WTC11 (cell line): ENCODE measurements at regions not wholly inside any gene's neighbourhood (a gene's known extent, or its start where the extent isn't known, plus 50 kb on each side); places are given as distances from the start of the nearest gene placed in this dataset.

ENCODE experiments used
- ATAC-seq: fragments of 200-7000 bp; cut with Tn5 transposase; 2 replicates; pipeline ENCODE4 v1.10.0; 2021; ENCODE audit warnings: mild to moderate bottlenecking, moderate library complexity
- CTCF ChIA-PET: fragments of 300-600 bp; sonication (Branson Sonifier 250); formaldehyde crosslinking; loops from one replicate; lab custom pipeline; 2021; ENCODE audit warnings: antibody characterized with exemption; lab: Charles Lee
- POLR2A ChIA-PET: fragments of 350-600 bp; sonication (Branson Sonifier 250); formaldehyde crosslinking; loops from one replicate; lab custom pipeline; 2021; ENCODE audit warnings: antibody characterized with exemption; lab: Charles Lee
- DNase-seq: peaks from one replicate; pipeline ENCODE4 v3.0.0; 2021; ENCODE audit warnings: low spot score
- H3K27ac Mint-ChIP-seq: 2 replicates; pipeline ENCODE4 v1.8.0; 2021; ENCODE audit warnings: mixed read lengths
- H3K27me3 Mint-ChIP-seq: 2 replicates; pipeline ENCODE4 v1.8.0; 2021; ENCODE audit warnings: low read depth, mild to moderate bottlenecking, moderate library complexity, mixed read lengths
- H3K36me3 Mint-ChIP-seq: 2 replicates; pipeline ENCODE4 v1.8.0; 2021; ENCODE audit warnings: mixed read lengths
- H3K4me1 Mint-ChIP-seq: 2 replicates; pipeline ENCODE4 v1.8.0; 2022; ENCODE audit warnings: mixed read lengths
- H3K4me3 Mint-ChIP-seq: 2 replicates; pipeline ENCODE4 v1.8.0; 2021; ENCODE audit warnings: mild to moderate bottlenecking, moderate library complexity, mixed read lengths
- H3K9me3 Mint-ChIP-seq: 2 replicates; pipeline ENCODE4 v1.8.0; 2021; ENCODE audit warnings: mixed read lengths
- ETV6 ChIP-seq: sonication (generic); formaldehyde crosslinking; IDR thresholded peaks from 2 replicates; pipeline ENCODE4 v1.8.1; 2022; ENCODE audit warnings: mild to moderate bottlenecking, missing genetic modification reagents
- MXD4 ChIP-seq: fragments of 250-450 bp; sonication (Bioruptor Pico); IDR thresholded peaks from 2 replicates; pipeline ENCODE4 v1.8.0; 2021; ENCODE audit warnings: mild to moderate bottlenecking, moderate library complexity, borderline replicate concordance
- MYBL2 ChIP-seq: sonication (generic); formaldehyde crosslinking; IDR thresholded peaks from 2 replicates; pipeline ENCODE4 v1.8.1; 2023; ENCODE audit warnings: mild to moderate bottlenecking, moderate library complexity, missing genetic modification reagents
- NR2C2 ChIP-seq: sonication (generic); formaldehyde crosslinking; IDR thresholded peaks from 2 replicates; pipeline ENCODE4 v1.8.0; 2022; ENCODE audit warnings: mild to moderate bottlenecking, missing genetic modification reagents
- PRRX2 ChIP-seq: fragments of 250-450 bp; sonication (Bioruptor Pico); IDR thresholded peaks from 2 replicates; pipeline ENCODE4 v1.8.0; 2021; ENCODE audit warnings: mild to moderate bottlenecking
- SMAD4 ChIP-seq: sonication (generic); formaldehyde crosslinking; IDR thresholded peaks from 2 replicates; pipeline ENCODE4 v1.8.0; 2022; ENCODE audit warnings: mild to moderate bottlenecking, missing genetic modification reagents
- TP53 ChIP-seq: sonication (generic); formaldehyde crosslinking; IDR thresholded peaks from 2 replicates; pipeline ENCODE4 v1.8.1; 2023; ENCODE audit warnings: mild to moderate bottlenecking, missing genetic modification reagents
- TF ChIP-seq, protein P1 (sequence below): fragments of 250-450 bp; sonication (Bioruptor Pico); IDR thresholded peaks from 2 replicates; pipeline ENCODE4 v1.8.0; 2021; ENCODE audit warnings: mild to moderate bottlenecking
- TF ChIP-seq, protein P2 (sequence below): sonication (generic); formaldehyde crosslinking; IDR thresholded peaks from 2 replicates; pipeline ENCODE4 v1.8.1; 2023; ENCODE audit warnings: mild to moderate bottlenecking, moderate library complexity, missing genetic modification reagents
- TF ChIP-seq, protein P3 (sequence below): fragments of 200-600 bp; IDR thresholded peaks from 2 replicates; pipeline ENCODE4 v1.8.0; 2022; ENCODE audit warnings: antibody characterized with exemption
- TF ChIP-seq, protein P4 (sequence below): sonication (generic); formaldehyde crosslinking; IDR thresholded peaks from 2 replicates; pipeline ENCODE4 v1.8.0; 2022; ENCODE audit warnings: missing genetic modification reagents
- TF ChIP-seq, protein P5 (sequence below): sonication (generic); formaldehyde crosslinking; IDR thresholded peaks from 2 replicates; pipeline ENCODE4 v1.8.1; 2023; ENCODE audit warnings: mild to moderate bottlenecking, missing genetic modification reagents
- TF ChIP-seq, protein P6 (sequence below): sonication (generic); formaldehyde crosslinking; IDR thresholded peaks from 2 replicates; pipeline ENCODE4 v1.8.0; 2022; ENCODE audit warnings: mild to moderate bottlenecking, missing genetic modification reagents
- TF ChIP-seq, protein P7 (sequence below): fragments of 250-450 bp; sonication (Bioruptor Pico); IDR thresholded peaks from 2 replicates; pipeline ENCODE4 v1.9.0; 2021; ENCODE audit warnings: mild to moderate bottlenecking
- TF ChIP-seq, protein P8 (sequence below): sonication (generic); formaldehyde crosslinking; IDR thresholded peaks from 2 replicates; pipeline ENCODE4 v1.8.0; 2023; ENCODE audit warnings: missing genetic modification reagents

DNA sequence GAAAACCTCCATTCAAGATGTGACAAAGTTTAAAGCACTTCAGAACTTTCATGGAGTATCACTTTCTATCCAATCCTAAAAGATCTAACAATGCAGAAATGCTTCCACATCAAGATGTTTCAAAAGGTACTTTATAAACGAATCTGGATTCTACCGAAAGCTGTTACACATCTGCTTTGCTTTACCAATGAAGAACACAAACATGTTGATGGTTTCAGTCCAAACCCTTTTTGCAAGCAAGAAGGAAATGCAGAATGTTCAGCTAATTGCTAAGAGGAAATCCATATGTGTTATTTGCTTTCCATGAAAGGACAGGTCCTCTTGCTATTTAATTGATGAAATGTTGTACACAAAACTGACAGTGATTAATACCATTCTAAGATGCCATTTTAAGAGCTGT is 419.6 kb downstream of the EFNA5 start:
- no peak for ATAC-seq
- H3K9me3 Mint-ChIP-seq: no peaks in the 10 kb centered on the region
- H3K27me3 Mint-ChIP-seq: no peaks in the 10 kb centered on the region
- H3K36me3 Mint-ChIP-seq: no peaks in the 10 kb centered on the region
- no peak overlapping the region for H3K4me3 Mint-ChIP-seq
- no peak for DNase-seq
- ChIA-PET CTCF (interaction anchor here (0.9 kb wide), 1 partner anchor 321 kb away, joined by 3 read pairs; no protein-coding TSS in a partner anchor), POLR2A (no interaction called here)
- no peak overlapping the region; the same call in 1 of the 2 replicates for H3K27ac Mint-ChIP-seq
- TF ChIP-seq, protein P1, sequence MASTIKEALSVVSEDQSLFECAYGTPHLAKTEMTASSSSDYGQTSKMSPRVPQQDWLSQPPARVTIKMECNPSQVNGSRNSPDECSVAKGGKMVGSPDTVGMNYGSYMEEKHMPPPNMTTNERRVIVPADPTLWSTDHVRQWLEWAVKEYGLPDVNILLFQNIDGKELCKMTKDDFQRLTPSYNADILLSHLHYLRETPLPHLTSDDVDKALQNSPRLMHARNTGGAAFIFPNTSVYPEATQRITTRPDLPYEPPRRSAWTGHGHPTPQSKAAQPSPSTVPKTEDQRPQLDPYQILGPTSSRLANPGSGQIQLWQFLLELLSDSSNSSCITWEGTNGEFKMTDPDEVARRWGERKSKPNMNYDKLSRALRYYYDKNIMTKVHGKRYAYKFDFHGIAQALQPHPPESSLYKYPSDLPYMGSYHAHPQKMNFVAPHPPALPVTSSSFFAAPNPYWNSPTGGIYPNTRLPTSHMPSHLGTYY: no peak
- TF ChIP-seq, protein P2, sequence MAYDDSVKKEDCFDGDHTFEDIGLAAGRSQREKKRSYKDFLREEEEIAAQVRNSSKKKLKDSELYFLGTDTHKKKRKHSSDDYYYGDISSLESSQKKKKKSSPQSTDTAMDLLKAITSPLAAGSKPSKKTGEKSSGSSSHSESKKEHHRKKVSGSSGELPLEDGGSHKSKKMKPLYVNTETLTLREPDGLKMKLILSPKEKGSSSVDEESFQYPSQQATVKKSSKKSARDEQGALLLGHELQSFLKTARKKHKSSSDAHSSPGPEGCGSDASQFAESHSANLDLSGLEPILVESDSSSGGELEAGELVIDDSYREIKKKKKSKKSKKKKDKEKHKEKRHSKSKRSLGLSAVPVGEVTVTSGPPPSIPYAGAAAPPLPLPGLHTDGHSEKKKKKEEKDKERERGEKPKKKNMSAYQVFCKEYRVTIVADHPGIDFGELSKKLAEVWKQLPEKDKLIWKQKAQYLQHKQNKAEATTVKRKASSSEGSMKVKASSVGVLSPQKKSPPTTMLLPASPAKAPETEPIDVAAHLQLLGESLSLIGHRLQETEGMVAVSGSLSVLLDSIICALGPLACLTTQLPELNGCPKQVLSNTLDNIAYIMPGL (CRISPR knock-in tag): no peak
- H3K4me1 Mint-ChIP-seq: peaks cover 6% of the 10 kb centered on the region

DNA sequence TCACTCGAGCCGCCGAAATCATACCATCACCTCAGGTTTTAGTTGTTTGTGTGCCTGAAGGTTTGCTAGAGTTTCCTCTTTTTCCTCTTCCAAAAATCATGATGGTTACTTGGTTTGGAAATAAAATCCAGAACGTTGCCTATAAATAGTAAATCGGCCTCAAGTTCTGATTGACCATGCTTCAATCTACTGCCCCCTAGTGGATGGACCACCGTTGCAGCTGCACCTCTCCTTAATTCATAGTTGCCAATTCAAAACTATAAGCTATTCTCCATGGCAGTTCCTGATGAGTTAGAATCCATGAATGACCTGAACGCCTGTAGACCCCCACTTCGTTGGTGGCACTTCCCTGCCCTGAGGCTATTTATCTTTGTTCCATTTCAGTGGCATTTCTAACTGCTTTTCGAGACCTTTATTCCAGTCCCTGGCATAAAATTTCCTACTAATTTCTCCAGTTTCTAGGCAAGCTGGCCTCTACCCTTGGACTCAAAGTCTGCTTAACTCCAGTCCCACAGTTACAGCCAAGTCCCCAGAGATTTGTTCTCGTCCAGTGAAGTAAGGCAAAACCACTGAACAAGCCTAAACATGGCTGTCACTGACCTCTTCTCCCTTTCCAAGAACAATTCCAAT is 422.6 kb downstream of the EFNA5 start:
- Mint-ChIP-seq H3K27ac (no peak overlapping the region), H3K36me3 (no peaks in the 10 kb centered on the region), H3K4me1 (peaks cover 6% of the 10 kb centered on the region), H3K27me3 (no peaks in the 10 kb centered on the region), H3K9me3 (no peaks in the 10 kb centered on the region), H3K4me3 (no peak overlapping the region)
- peak; percentile 79 for DNase-seq
- peak; percentile 65 for ATAC-seq
- TF ChIP-seq, protein P3, sequence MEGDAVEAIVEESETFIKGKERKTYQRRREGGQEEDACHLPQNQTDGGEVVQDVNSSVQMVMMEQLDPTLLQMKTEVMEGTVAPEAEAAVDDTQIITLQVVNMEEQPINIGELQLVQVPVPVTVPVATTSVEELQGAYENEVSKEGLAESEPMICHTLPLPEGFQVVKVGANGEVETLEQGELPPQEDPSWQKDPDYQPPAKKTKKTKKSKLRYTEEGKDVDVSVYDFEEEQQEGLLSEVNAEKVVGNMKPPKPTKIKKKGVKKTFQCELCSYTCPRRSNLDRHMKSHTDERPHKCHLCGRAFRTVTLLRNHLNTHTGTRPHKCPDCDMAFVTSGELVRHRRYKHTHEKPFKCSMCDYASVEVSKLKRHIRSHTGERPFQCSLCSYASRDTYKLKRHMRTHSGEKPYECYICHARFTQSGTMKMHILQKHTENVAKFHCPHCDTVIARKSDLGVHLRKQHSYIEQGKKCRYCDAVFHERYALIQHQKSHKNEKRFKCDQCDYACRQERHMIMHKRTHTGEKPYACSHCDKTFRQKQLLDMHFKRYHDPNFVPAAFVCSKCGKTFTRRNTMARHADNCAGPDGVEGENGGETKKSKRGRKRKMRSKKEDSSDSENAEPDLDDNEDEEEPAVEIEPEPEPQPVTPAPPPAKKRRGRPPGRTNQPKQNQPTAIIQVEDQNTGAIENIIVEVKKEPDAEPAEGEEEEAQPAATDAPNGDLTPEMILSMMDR: peak; percentile 80
- no peak for TF ChIP-seq MXD4
- POLR2A ChIA-PET: no interaction called here
- CTCF ChIA-PET: interaction anchor here (0.5 to 2.2 kb wide), 41 partner anchors 10 to 952 kb away, joined by 3 to 13 read pairs (median 3); no protein-coding TSS in a partner anchor

DNA sequence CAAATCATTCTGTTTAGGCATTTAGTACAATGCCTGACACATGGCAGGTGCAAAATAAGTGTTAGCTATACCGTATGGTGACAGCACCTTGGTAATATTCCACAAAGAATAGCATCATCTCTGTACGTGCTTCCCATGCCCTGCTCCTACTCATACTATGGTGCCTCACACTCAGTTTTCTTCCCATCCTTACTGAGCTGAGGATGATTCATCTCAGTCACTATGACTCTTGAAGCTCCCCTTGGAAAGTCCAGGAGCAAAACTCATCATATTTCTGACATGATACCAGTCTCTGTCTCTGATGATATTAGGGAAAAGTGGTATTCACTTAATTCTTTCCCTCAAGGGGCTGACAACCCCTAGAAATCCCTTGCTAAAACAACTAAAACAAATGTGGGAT is 423.3 kb downstream of the EFNA5 start:
- Mint-ChIP-seq H3K36me3 (no peaks in the 10 kb centered on the region), H3K4me3 (no peak overlapping the region), H3K9me3 (no peaks in the 10 kb centered on the region), H3K27ac (no peak overlapping the region), H3K4me1 (peaks cover 9% of the 10 kb centered on the region), H3K27me3 (no peaks in the 10 kb centered on the region)
- ATAC-seq (no peak), DNase-seq (no peak)
- ChIA-PET CTCF (interaction anchor here (0.7 to 2.2 kb wide), 27 partner anchors 9 to 953 kb away, joined by 3 to 13 read pairs (median 4); no protein-coding TSS in a partner anchor), POLR2A (no interaction called here)
- TF ChIP-seq, protein P4, sequence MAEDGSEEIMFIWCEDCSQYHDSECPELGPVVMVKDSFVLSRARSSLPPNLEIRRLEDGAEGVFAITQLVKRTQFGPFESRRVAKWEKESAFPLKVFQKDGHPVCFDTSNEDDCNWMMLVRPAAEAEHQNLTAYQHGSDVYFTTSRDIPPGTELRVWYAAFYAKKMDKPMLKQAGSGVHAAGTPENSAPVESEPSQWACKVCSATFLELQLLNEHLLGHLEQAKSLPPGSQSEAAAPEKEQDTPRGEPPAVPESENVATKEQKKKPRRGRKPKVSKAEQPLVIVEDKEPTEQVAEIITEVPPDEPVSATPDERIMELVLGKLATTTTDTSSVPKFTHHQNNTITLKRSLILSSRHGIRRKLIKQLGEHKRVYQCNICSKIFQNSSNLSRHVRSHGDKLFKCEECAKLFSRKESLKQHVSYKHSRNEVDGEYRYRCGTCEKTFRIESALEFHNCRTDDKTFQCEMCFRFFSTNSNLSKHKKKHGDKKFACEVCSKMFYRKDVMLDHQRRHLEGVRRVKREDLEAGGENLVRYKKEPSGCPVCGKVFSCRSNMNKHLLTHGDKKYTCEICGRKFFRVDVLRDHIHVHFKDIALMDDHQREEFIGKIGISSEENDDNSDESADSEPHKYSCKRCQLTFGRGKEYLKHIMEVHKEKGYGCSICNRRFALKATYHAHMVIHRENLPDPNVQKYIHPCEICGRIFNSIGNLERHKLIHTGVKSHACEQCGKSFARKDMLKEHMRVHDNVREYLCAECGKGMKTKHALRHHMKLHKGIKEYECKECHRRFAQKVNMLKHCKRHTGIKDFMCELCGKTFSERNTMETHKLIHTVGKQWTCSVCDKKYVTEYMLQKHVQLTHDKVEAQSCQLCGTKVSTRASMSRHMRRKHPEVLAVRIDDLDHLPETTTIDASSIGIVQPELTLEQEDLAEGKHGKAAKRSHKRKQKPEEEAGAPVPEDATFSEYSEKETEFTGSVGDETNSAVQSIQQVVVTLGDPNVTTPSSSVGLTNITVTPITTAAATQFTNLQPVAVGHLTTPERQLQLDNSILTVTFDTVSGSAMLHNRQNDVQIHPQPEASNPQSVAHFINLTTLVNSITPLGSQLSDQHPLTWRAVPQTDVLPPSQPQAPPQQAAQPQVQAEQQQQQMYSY (CRISPR knock-in tag): no peak
- TF ChIP-seq NR2C2 (CRISPR knock-in tag): no peak
- no peak for TF ChIP-seq TP53 (CRISPR knock-in tag)
- TF ChIP-seq ETV6 (CRISPR knock-in tag): no peak
- TF ChIP-seq SMAD4 (CRISPR knock-in tag): no peak
- TF ChIP-seq, protein P5, sequence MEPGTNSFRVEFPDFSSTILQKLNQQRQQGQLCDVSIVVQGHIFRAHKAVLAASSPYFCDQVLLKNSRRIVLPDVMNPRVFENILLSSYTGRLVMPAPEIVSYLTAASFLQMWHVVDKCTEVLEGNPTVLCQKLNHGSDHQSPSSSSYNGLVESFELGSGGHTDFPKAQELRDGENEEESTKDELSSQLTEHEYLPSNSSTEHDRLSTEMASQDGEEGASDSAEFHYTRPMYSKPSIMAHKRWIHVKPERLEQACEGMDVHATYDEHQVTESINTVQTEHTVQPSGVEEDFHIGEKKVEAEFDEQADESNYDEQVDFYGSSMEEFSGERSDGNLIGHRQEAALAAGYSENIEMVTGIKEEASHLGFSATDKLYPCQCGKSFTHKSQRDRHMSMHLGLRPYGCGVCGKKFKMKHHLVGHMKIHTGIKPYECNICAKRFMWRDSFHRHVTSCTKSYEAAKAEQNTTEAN (CRISPR knock-in tag): no peak
- TF ChIP-seq PRRX2 (CRISPR knock-in tag): no peak
- TF ChIP-seq, protein P2 (CRISPR knock-in tag): no peak
- TF ChIP-seq, protein P6, sequence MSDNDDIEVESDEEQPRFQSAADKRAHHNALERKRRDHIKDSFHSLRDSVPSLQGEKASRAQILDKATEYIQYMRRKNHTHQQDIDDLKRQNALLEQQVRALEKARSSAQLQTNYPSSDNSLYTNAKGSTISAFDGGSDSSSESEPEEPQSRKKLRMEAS: no peak
- no peak for TF ChIP-seq MYBL2 (CRISPR knock-in tag)
- TF ChIP-seq, protein P7, sequence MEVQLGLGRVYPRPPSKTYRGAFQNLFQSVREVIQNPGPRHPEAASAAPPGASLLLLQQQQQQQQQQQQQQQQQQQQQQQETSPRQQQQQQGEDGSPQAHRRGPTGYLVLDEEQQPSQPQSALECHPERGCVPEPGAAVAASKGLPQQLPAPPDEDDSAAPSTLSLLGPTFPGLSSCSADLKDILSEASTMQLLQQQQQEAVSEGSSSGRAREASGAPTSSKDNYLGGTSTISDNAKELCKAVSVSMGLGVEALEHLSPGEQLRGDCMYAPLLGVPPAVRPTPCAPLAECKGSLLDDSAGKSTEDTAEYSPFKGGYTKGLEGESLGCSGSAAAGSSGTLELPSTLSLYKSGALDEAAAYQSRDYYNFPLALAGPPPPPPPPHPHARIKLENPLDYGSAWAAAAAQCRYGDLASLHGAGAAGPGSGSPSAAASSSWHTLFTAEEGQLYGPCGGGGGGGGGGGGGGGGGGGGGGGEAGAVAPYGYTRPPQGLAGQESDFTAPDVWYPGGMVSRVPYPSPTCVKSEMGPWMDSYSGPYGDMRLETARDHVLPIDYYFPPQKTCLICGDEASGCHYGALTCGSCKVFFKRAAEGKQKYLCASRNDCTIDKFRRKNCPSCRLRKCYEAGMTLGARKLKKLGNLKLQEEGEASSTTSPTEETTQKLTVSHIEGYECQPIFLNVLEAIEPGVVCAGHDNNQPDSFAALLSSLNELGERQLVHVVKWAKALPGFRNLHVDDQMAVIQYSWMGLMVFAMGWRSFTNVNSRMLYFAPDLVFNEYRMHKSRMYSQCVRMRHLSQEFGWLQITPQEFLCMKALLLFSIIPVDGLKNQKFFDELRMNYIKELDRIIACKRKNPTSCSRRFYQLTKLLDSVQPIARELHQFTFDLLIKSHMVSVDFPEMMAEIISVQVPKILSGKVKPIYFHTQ (CRISPR knock-in tag): no peak
- TF ChIP-seq, protein P8, sequence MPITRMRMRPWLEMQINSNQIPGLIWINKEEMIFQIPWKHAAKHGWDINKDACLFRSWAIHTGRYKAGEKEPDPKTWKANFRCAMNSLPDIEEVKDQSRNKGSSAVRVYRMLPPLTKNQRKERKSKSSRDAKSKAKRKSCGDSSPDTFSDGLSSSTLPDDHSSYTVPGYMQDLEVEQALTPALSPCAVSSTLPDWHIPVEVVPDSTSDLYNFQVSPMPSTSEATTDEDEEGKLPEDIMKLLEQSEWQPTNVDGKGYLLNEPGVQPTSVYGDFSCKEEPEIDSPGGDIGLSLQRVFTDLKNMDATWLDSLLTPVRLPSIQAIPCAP (CRISPR knock-in tag): no peak
